Left ventricle myocardium inferior (tissue), 1 donor: ENCODE measurements at regions not wholly inside any gene's neighbourhood (a gene's known extent, or its start where the extent isn't known, plus 50 kb on each side); places are given as distances from the start of the nearest gene placed in this dataset.

Source experiments
- DNase-seq: peaks from one replicate; pipeline ENCODE4 v3.0.0-alpha.2; 2020
- H3K27ac ChIP-seq: fragments of 200-600 bp; replicated peaks from 2 replicates; pipeline ENCODE4 v1.8.0; 2021
- H3K27me3 ChIP-seq: fragments of 200-600 bp; 2 replicates; pipeline ENCODE4 v1.8.0; 2021; ENCODE audit warnings: low read depth
- H3K36me3 ChIP-seq: fragments of 200-600 bp; 2 replicates; pipeline ENCODE4 v1.8.0; 2021
- H3K4me1 ChIP-seq: fragments of 200-600 bp; 2 replicates; pipeline ENCODE4 v1.8.0; 2021
- H3K4me3 ChIP-seq: fragments of 200-600 bp; 2 replicates; pipeline ENCODE4 v1.8.0; 2021; ENCODE audit warnings: mild to moderate bottlenecking, moderate library complexity
- H3K9me3 ChIP-seq: fragments of 200-600 bp; replicated peaks from 2 replicates; pipeline ENCODE4 v1.8.0; 2021
- intact Hi-C: fragments of 100-400 bp; cut with micrococcal nuclease; formaldehyde crosslinking; loops from one replicate; pipeline ENCODE4 v1.11.0; 2022
- TF ChIP-seq, protein P1 (sequence below): fragments of 200-600 bp; IDR thresholded peaks from 2 replicates; pipeline ENCODE4 v1.8.0; 2021; ENCODE audit warnings: antibody characterized with exemption, mild to moderate bottlenecking, borderline replicate concordance
- donor health status: DM: no; HTN: yes; CAD: no; lungs with severe emphysema.

DNA sequence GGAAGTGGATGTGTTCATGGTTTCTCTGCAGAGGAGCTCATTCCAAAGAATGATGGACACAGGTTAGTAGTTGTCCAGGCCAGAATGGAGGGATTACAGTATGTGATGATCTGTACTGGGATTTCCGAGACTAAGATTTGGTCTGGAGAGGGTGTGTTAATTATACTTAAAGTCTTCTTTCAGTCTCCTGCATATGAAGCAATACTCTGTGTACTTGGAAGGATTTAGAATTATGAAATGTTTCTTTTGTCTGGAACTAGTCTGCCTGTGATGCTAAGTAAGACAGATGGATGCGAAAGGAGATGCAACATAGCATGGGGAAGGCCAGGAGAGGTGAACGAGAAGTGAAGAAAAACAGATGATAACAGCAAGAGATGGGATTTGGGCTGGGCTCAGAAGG is 305.1 kb upstream of the LYZL1 start:
- Histone ChIP-seq H3K9me3 (no peaks in the 10 kb centered on the region), H3K27me3 (no peaks in the 10 kb centered on the region), H3K27ac (peak overlapping the region; percentile 43), H3K4me3 (no peak overlapping the region), H3K4me1 (peaks cover 25% of the 10 kb centered on the region), H3K36me3 (no peaks in the 10 kb centered on the region)
- DNase-seq = no peak
- TF ChIP-seq, protein P1, sequence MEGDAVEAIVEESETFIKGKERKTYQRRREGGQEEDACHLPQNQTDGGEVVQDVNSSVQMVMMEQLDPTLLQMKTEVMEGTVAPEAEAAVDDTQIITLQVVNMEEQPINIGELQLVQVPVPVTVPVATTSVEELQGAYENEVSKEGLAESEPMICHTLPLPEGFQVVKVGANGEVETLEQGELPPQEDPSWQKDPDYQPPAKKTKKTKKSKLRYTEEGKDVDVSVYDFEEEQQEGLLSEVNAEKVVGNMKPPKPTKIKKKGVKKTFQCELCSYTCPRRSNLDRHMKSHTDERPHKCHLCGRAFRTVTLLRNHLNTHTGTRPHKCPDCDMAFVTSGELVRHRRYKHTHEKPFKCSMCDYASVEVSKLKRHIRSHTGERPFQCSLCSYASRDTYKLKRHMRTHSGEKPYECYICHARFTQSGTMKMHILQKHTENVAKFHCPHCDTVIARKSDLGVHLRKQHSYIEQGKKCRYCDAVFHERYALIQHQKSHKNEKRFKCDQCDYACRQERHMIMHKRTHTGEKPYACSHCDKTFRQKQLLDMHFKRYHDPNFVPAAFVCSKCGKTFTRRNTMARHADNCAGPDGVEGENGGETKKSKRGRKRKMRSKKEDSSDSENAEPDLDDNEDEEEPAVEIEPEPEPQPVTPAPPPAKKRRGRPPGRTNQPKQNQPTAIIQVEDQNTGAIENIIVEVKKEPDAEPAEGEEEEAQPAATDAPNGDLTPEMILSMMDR = no peak
- intact Hi-C loops = no loop called here

DNA sequence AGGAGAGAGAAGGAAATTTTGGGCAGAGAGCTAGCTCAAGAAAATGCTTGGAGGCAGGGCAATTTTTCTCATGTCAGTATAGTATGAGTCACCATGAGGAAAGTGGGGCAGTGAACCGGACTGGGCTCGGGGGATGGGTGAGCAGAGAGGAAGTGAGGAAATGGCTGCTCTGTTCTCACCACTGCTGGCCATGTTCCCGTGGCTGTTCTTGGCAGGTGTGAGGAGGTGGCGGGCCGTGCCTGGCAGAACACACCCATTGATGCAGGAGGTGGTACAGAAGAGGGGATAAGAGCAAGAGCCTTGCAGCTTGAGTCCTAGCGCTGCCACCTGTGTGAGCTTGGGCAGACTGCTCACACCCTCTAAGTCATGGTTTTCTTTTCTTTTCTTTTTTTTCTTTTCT is 304.4 kb upstream of the LYZL1 start:
- H3K4me3 ChIP-seq = no peak overlapping the region
- peak overlapping the region; percentile 43 for H3K27ac ChIP-seq
- TF ChIP-seq, protein P1 = no peak
- intact Hi-C loops = no loop called here
- no peaks in the 10 kb centered on the region for H3K9me3 ChIP-seq
- H3K4me1 ChIP-seq = peaks cover 25% of the 10 kb centered on the region
- peak; percentile 89 for DNase-seq
- no peaks in the 10 kb centered on the region for H3K27me3 ChIP-seq
- no peaks in the 10 kb centered on the region for H3K36me3 ChIP-seq

DNA sequence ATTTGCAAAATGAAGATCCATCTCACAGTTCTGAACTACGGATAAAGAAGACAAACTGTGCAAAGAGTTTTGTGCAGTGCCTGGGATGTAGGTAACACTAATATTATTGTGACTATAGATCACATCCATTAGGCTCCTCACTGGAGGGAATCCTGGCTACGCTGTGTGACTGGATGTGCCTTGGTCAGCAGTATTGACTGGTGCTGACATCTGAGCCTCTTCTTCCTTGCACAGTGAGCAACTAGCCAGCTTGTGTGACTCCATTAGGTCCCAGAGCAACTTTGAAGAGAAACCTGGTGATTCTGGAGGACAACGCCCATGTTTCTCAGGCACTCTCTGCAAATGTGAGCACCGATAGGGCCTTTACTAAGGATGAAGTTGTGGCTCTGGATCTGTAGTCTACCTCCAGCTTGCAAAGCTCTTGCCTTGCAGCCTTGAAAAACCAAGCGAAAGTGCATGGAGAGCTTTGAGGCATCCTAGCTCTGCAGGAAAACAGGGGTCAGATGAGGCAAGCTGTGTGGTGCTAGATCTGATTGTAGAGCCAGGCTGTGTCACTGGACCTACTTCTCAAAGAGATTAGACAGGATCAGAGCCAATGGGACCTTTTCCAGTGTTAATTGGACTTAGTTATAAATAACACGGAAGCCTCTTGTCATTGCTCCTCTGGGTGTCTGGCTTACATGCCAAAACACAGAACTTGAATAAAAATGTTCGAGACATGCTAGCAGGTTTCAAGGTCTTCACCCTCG is 303.6 kb upstream of the LYZL1 start:
- intact Hi-C loops = no loop called here
- Histone ChIP-seq H3K36me3 (no peaks in the 10 kb centered on the region), H3K27ac (peak overlapping the region; percentile 30), H3K4me1 (peaks cover 25% of the 10 kb centered on the region), H3K9me3 (no peaks in the 10 kb centered on the region), H3K4me3 (no peak overlapping the region), H3K27me3 (no peaks in the 10 kb centered on the region)
- no peak for DNase-seq
- TF ChIP-seq, protein P1 = no peak

DNA sequence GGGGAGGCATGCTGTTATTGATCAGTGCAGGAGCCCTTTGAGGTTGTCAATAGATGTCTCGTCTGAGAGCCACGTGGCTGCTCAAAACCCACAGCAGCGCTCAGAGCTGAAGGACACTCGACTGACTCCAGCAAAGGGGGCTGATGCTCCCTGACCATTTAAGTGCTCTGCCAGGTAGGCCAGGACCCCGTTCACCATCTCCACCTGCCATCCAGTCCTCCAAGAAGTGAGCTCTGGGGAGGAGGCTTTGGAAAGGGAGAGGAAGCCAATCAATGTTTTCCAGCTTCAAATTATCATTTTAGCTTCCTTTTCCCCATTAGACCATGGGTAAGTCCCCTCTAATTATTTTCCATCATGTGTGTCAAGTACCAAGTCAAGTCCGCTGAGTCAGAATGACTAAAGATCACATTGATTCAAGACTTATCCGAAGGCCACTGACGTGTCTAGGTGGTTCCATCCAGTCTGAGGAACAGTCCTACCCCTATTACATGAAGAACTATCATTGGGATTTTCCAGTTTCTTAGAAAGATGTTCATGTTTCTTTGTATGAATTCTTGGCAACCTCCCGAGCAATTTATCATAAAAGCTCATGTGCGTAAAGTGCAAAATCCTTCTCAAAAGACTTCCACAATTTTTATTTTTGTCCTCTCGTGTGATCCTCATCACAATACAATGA is 302.6 kb upstream of the LYZL1 start:
- H3K4me1 ChIP-seq = peaks cover 25% of the 10 kb centered on the region
- H3K9me3 ChIP-seq = no peaks in the 10 kb centered on the region
- TF ChIP-seq, protein P1 = no peak
- H3K27ac ChIP-seq = no peak overlapping the region
- no peaks in the 10 kb centered on the region for H3K36me3 ChIP-seq
- no peak overlapping the region for H3K4me3 ChIP-seq
- DNase-seq = no peak
- H3K27me3 ChIP-seq = no peaks in the 10 kb centered on the region
- intact Hi-C loops = no loop called here

DNA sequence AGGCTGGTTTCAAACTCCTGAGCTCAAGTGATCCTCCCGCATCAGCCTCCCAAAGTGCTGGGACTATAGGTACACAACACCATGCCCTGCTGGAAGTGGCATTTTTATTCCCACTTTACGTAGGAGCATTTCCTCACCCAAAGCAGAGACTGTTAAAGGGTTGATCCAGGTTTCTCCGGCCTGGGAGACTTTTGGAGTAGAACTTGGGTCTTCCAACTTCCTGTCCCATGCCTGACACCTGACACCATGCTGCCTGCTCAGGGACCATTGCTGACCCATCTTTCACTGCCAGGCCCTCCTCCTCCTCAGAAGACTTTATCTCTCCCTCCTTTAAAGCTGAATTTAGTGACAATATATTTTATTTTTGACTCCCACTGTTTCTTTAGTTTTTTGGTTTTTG is 302.0 kb upstream of the LYZL1 start:
- TF ChIP-seq, protein P1 = no peak
- intact Hi-C loops = no loop called here

More for the DNA sequence above, 302.0 kb upstream of the LYZL1 start:
- no peak overlapping the region for H3K4me3 ChIP-seq
- H3K36me3 ChIP-seq = no peaks in the 10 kb centered on the region
- DNase-seq = no peak
- H3K4me1 ChIP-seq = peaks cover 25% of the 10 kb centered on the region
- no peak overlapping the region for H3K27ac ChIP-seq
- no peaks in the 10 kb centered on the region for H3K27me3 ChIP-seq
- no peaks in the 10 kb centered on the region for H3K9me3 ChIP-seq
